Keratinocyte (primary cell): ENCODE measurements at regions not wholly inside any gene's neighbourhood (a gene's known extent, or its start where the extent isn't known, plus 50 kb on each side); places are given as distances from the start of the nearest gene placed in this dataset.
"Not testable (repeated sequence)": the region's sequence is repeated elsewhere in the genome, so short reads cannot be mapped to it uniquely, and the experiment has no call there.

Experiments
- DNase-seq: peaks from one replicate; pipeline ENCODE4 v3.0.0-alpha.2; 2011; ENCODE audit warnings: low read depth, missing footprints, low spot score
- FAIRE-seq: peaks from 2 replicates; lab custom pipeline; 2011; peaks lifted over from hg19 to GRCh38; lab: Jason Lieb, UNC
- H2AFZ ChIP-seq: 2 replicates; pipeline ENCODE4 v1.6.0; 2012; ENCODE audit warnings: low read length, control low read depth, inconsistent platforms; ENCODE audit not compliant: control insufficient read depth
- H3K27ac ChIP-seq: 2 replicates; pipeline ENCODE4 v1.5.1; 2011; ENCODE audit warnings: low read length; ENCODE audit not compliant: control insufficient read depth, insufficient read depth
- H3K27me3 ChIP-seq: 3 replicates; pipeline ENCODE4 v1.6.0; 2011; ENCODE audit warnings: low read length; ENCODE audit not compliant: control insufficient read depth, insufficient read depth; ENCODE audit errors: extremely low read depth
- H3K36me3 ChIP-seq, 2 experiments: 2 replicates in 1 of 2; 3 replicates in 1 of 2; pipeline ENCODE4 v1.5.1; 2011; ENCODE audit warnings: low read length in 2 of 2, mild to moderate bottlenecking in 1 of 2; ENCODE audit not compliant: control insufficient read depth in 2 of 2, insufficient read depth in 2 of 2; ENCODE audit errors: extremely low read depth in 1 of 2
- H3K4me1 ChIP-seq: 3 replicates; pipeline ENCODE4 v1.5.1; 2011; ENCODE audit warnings: low read length; ENCODE audit not compliant: control insufficient read depth, insufficient read depth; ENCODE audit errors: extremely low read depth
- H3K4me2 ChIP-seq: 3 replicates; pipeline ENCODE4 v1.6.0; 2011; ENCODE audit warnings: low read depth, low read length; ENCODE audit not compliant: control insufficient read depth, insufficient read depth; ENCODE audit errors: extremely low read depth
- H3K4me3 ChIP-seq, 3 experiments: fragments of 200-600 bp in 1 of 3; sonication (generic) in 1 of 3; 2 replicates in 2 of 3; 3 replicates in 1 of 3; pipeline ENCODE4 v1.5.1; 2011 to 2016; ENCODE audit warnings: low read length in 3 of 3, mild to moderate bottlenecking in 3 of 3, control low read depth in 2 of 3, inconsistent platforms in 1 of 3, low read depth in 1 of 3, mixed read lengths in 1 of 3, mixed run types in 1 of 3, moderate library complexity in 1 of 3; ENCODE audit not compliant: control insufficient read depth in 2 of 3, insufficient read depth in 2 of 3; ENCODE audit errors: extremely low read depth in 1 of 3
- H3K79me2 ChIP-seq: 2 replicates; pipeline ENCODE4 v1.6.0; 2012; ENCODE audit warnings: low read length; ENCODE audit not compliant: control insufficient read depth, insufficient read depth
- H3K9ac ChIP-seq: 3 replicates; pipeline ENCODE4 v1.6.0; 2011; ENCODE audit warnings: low read length; ENCODE audit not compliant: control insufficient read depth, insufficient read depth; ENCODE audit errors: extremely low read depth
- H3K9me1 ChIP-seq: 3 replicates; pipeline ENCODE4 v1.6.0; 2011; ENCODE audit warnings: low read length; ENCODE audit not compliant: control insufficient read depth, insufficient read depth; ENCODE audit errors: extremely low read depth
- H3K9me3 ChIP-seq: 2 replicates; pipeline ENCODE4 v1.5.1; 2012; ENCODE audit warnings: low read depth, low read length; ENCODE audit not compliant: control insufficient read depth
- H4K20me1 ChIP-seq: 3 replicates; pipeline ENCODE4 v1.6.0; 2011; ENCODE audit warnings: low read length; ENCODE audit not compliant: control insufficient read depth, insufficient read depth; ENCODE audit errors: extremely low read depth
- EZH2 ChIP-seq: IDR thresholded peaks from one replicate; pipeline ENCODE4 v1.6.1; 2012; ENCODE audit warnings: inconsistent platforms, mild to moderate bottlenecking, low read length, moderate library complexity
- dilution Hi-C: fragments of 300-500 bp; cut with MboI; formaldehyde crosslinking; loops from one replicate; pipeline ENCODE4 v1.7.0; 2020; ENCODE audit warnings: low sequenced_read_pairs; ENCODE audit not compliant: extremely low pct_ligation_motif_present
- TF ChIP-seq, protein P1 (sequence below), 3 experiments: IDR thresholded peaks in 1 of 3; conservative IDR thresholded peaks in 1 of 3; optimal IDR thresholded peaks in 1 of 3; 2 replicates in 2 of 3; 3 replicates in 1 of 3; pipeline versions ENCODE3 to v1.5.1; 2011; ENCODE audit warnings: low read length in 3 of 3, mild to moderate bottlenecking in 3 of 3, moderate library complexity in 2 of 3, control low read depth in 1 of 3, inconsistent platforms in 1 of 3; ENCODE audit not compliant: insufficient read depth in 2 of 3; ENCODE audit errors: extremely low read depth in 1 of 3

DNA sequence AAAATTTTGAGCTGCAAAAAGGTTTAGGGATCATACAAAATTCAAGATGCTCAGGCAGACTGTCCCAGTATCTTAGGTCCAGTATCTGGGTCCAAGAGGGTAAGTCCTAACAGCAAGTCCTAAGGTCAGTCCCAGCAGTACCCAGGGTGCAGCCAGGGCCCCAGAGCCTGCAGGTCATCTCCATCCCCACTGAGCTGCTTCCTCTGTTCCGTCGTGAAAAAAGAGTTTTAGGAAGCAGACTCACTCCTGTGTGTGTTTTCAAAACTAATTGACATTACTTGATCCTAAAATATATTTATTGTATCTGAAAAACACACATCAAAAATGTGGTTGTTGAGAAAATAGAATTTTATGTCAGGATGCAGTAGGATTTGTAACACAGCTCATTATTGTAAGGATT is 69.9 kb upstream of the ALKAL2 start:
- Histone ChIP-seq H3K4me2 (no peak overlapping the region), H3K27ac (no peak overlapping the region), H3K36me3 (no peaks in the 10 kb centered on the region), H3K9me3 (no peaks in the 10 kb centered on the region), H3K4me3 (no peak overlapping the region), H3K9me1 (no peaks in the 10 kb centered on the region), H3K9ac (no peak overlapping the region), H3K4me1 (no peaks in the 10 kb centered on the region), H2AFZ (no peak overlapping the region), H3K27me3 (no peaks in the 10 kb centered on the region), H4K20me1 (no peaks in the 10 kb centered on the region), H3K79me2 (no peaks in the 10 kb centered on the region)
- no peak for DNase-seq
- no peak for FAIRE-seq
- dilution Hi-C loops, result no loop called here
- TF ChIP-seq, protein P1, sequence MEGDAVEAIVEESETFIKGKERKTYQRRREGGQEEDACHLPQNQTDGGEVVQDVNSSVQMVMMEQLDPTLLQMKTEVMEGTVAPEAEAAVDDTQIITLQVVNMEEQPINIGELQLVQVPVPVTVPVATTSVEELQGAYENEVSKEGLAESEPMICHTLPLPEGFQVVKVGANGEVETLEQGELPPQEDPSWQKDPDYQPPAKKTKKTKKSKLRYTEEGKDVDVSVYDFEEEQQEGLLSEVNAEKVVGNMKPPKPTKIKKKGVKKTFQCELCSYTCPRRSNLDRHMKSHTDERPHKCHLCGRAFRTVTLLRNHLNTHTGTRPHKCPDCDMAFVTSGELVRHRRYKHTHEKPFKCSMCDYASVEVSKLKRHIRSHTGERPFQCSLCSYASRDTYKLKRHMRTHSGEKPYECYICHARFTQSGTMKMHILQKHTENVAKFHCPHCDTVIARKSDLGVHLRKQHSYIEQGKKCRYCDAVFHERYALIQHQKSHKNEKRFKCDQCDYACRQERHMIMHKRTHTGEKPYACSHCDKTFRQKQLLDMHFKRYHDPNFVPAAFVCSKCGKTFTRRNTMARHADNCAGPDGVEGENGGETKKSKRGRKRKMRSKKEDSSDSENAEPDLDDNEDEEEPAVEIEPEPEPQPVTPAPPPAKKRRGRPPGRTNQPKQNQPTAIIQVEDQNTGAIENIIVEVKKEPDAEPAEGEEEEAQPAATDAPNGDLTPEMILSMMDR (optimal IDR thresholded peaks at IDR 0.05 in 1 of 3, IDR thresholded peaks at IDR 0.05 in 1 of 3, conservative IDR thresholded peaks at IDR 0.05 in 1 of 3; ENCODE audit: extremely low read depth in 1 of 3, insufficient read depth in 2 of 3, low read length in 3 of 3), result no peak
- TF ChIP-seq EZH2, result no peak

DNA sequence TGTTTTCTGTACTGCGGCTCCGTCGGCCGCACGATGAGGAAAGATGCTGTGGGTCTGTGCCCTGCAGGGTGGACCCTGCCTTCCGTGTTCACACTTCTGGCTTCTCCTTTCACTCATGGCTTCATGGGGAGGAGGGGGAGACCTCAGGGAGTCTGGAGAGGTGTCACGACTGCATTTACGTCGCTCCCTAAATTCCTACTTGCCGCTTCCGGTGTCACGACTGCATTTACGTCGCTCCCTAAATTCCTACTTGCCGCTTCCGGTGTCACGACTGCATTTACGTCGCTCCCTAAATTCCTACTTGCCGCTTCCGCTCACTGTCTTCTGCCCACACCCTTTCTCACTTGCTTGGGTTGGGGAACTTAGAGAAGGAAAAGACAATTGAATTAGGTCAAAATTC is 68.4 kb upstream of the ALKAL2 start:
- H3K79me2 ChIP-seq, H3K9me1 ChIP-seq, FAIRE-seq, H3K9me3 ChIP-seq, dilution Hi-C loops, H3K27ac ChIP-seq, H3K4me1 ChIP-seq, H3K4me3 ChIP-seq, DNase-seq, H2AFZ ChIP-seq, H3K27me3 ChIP-seq, H3K9ac ChIP-seq, H4K20me1 ChIP-seq, H3K4me2 ChIP-seq, H3K36me3 ChIP-seq: not testable (repeated sequence)

DNA sequence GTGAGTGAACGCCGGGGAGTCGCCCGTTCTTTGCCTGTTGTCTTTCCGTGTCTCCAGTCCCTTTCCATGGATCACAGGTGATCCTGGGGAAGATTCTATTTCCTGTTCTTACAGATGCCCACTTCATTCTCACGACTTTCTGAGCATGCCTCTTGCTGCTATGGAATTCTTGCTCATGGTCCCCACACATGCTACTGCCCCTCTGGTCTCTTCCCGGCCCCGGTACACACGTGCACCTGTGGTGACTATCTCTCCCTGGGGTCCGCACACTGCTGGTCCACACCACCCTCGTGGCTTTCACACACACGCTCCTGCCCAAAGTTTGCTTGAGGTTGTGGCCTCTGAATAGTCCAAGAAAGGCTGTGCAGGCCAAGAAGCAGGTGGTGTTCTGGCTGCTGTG is 67.9 kb upstream of the ALKAL2 start:
- no peaks in the 10 kb centered on the region for H3K36me3 ChIP-seq
- no peak for FAIRE-seq
- dilution Hi-C loops, result no loop called here

More for the DNA sequence above, 67.9 kb upstream of the ALKAL2 start:
- TF ChIP-seq, protein P1 (optimal IDR thresholded peaks at IDR 0.05 in 1 of 3, IDR thresholded peaks at IDR 0.05 in 1 of 3, conservative IDR thresholded peaks at IDR 0.05 in 1 of 3; ENCODE audit: extremely low read depth in 1 of 3, insufficient read depth in 2 of 3, low read length in 3 of 3), result no peak
- no peak for TF ChIP-seq EZH2
- no peaks in the 10 kb centered on the region for H4K20me1 ChIP-seq
- DNase-seq, result no peak
- H3K9me3 ChIP-seq, result no peaks in the 10 kb centered on the region
- H3K9ac ChIP-seq, result no peak overlapping the region
- H3K4me2 ChIP-seq, result no peak overlapping the region
- no peaks in the 10 kb centered on the region for H3K9me1 ChIP-seq
- H3K27me3 ChIP-seq, result no peaks in the 10 kb centered on the region
- H3K4me3 ChIP-seq, result no peak overlapping the region
- no peaks in the 10 kb centered on the region for H3K4me1 ChIP-seq
- H3K27ac ChIP-seq, result no peak overlapping the region
- no peaks in the 10 kb centered on the region for H3K79me2 ChIP-seq
- H2AFZ ChIP-seq, result no peak overlapping the region
